GM23338 (cell line): ENCODE measurements at regions not wholly inside any gene's neighbourhood (a gene's known extent, or its start where the extent isn't known, plus 50 kb on each side); places are given as distances from the start of the nearest gene placed in this dataset.

Experiments used
- ATAC-seq: fragments of 200-7000 bp; cut with Tn5 transposase; 3 replicates; pipeline ENCODE4 v1.9.1; 2020
- DNase-seq: peaks from one replicate; pipeline ENCODE4 v3.0.0-alpha.2; 2015; ENCODE audit warnings: low spot score
- H2AFZ ChIP-seq: fragments of 200-600 bp; sonication (generic); 2 replicates; pipeline ENCODE4 v1.8.0; 2016; ENCODE audit warnings: antibody characterized with exemption, mild to moderate bottlenecking, moderate library complexity
- H3F3A ChIP-seq: fragments of 200-600 bp; sonication (generic); replicated peaks from 2 replicates; pipeline ENCODE4 v1.8.0; 2017; ENCODE audit warnings: antibody characterized with exemption, mixed run types, low read depth
- H3K27ac ChIP-seq: fragments of 200-600 bp; sonication (generic); 2 replicates; pipeline ENCODE4 v1.6.1; 2016; ENCODE audit warnings: low read depth
- H3K27me3 ChIP-seq: fragments of 200-600 bp; sonication (generic); 2 replicates; pipeline ENCODE4 v1.8.0; 2016; ENCODE audit warnings: mild to moderate bottlenecking, mixed run types, moderate library complexity; ENCODE audit not compliant: insufficient read depth
- H3K36me3 ChIP-seq: fragments of 200-600 bp; sonication (generic); 2 replicates; pipeline ENCODE4 v1.8.0; 2016; ENCODE audit warnings: mild to moderate bottlenecking; ENCODE audit not compliant: insufficient read depth
- H3K4me1 ChIP-seq: fragments of 200-600 bp; sonication (generic); 2 replicates; pipeline ENCODE4 v1.8.0; 2016; ENCODE audit warnings: mild to moderate bottlenecking, moderate library complexity; ENCODE audit not compliant: insufficient read depth
- H3K4me2 ChIP-seq: fragments of 200-600 bp; sonication (generic); 2 replicates; pipeline ENCODE4 v1.7.1; 2017; ENCODE audit warnings: mixed run types
- H3K4me3 ChIP-seq: fragments of 200-600 bp; sonication (generic); 2 replicates; pipeline ENCODE4 v1.6.1; 2016; ENCODE audit warnings: mixed run types
- H3K79me2 ChIP-seq: fragments of 200-600 bp; sonication (generic); replicated peaks from 2 replicates; pipeline ENCODE4 v1.8.0; 2017; ENCODE audit warnings: mild to moderate bottlenecking; ENCODE audit not compliant: insufficient read depth
- H3K9me2 ChIP-seq: fragments of 200-600 bp; sonication (generic); 2 replicates; pipeline ENCODE4 v1.8.0; 2017; ENCODE audit not compliant: insufficient read depth
- H4K20me1 ChIP-seq: fragments of 200-600 bp; sonication (generic); replicated peaks from 2 replicates; pipeline ENCODE4 v1.8.0; 2017; ENCODE audit warnings: mild to moderate bottlenecking; ENCODE audit not compliant: insufficient read depth
- H3K27ac Mint-ChIP-seq: 2 replicates; pipeline ENCODE4 v1.8.0; 2020; ENCODE audit warnings: inconsistent platforms, mild to moderate bottlenecking, moderate library complexity, mixed read lengths
- H3K27me3 Mint-ChIP-seq: 3 replicates; pipeline ENCODE4 v1.8.0; 2022; ENCODE audit warnings: low read depth, mild to moderate bottlenecking, moderate library complexity, mixed read lengths, inconsistent platforms; ENCODE audit not compliant: insufficient read depth, poor library complexity
- H3K36me3 Mint-ChIP-seq: 3 replicates; pipeline ENCODE4 v1.8.0; 2021; ENCODE audit warnings: low read depth, mild to moderate bottlenecking, inconsistent platforms, moderate library complexity, mixed read lengths
- H3K4me1 Mint-ChIP-seq: 3 replicates; pipeline ENCODE4 v1.8.0; 2020; ENCODE audit warnings: mild to moderate bottlenecking, inconsistent platforms, mixed read lengths
- H3K4me3 Mint-ChIP-seq: 3 replicates; pipeline ENCODE4 v1.8.0; 2021; ENCODE audit warnings: moderate library complexity, mild to moderate bottlenecking, inconsistent platforms, mixed read lengths
- H3K9me3 Mint-ChIP-seq: 3 replicates; pipeline ENCODE4 v1.8.0; 2020; ENCODE audit warnings: moderate library complexity, mild to moderate bottlenecking, inconsistent platforms, mixed read lengths
- CREB1 ChIP-seq: fragments of 250-450 bp; sonication (Bioruptor Pico); IDR thresholded peaks from 2 replicates; pipeline ENCODE4 v1.5.0; 2020; ENCODE audit warnings: low read depth, mild to moderate bottlenecking, moderate library complexity
- CTCF ChIP-seq, 2 experiments: fragments of 200-600 bp in 1 of 2; sonication (generic) in 1 of 2; conservative IDR thresholded peaks; 2 replicates each; pipeline versions ENCODE4 v1.5.1 to v1.6.1; 2016 to 2017; ENCODE audit warnings: antibody characterized with exemption in 2 of 2, low read depth in 2 of 2, mild to moderate bottlenecking in 2 of 2, moderate library complexity in 1 of 2
- EZH2 ChIP-seq: fragments of 200-600 bp; sonication (generic); IDR thresholded peaks from one replicate; pipeline ENCODE4 v1.8.0; 2017; ENCODE audit warnings: antibody characterized with exemption, mild to moderate bottlenecking, low read depth; ENCODE audit not compliant: unreplicated experiment
- JUNB ChIP-seq: IDR thresholded peaks from one replicate; pipeline ENCODE4 v1.6.1; 2016; ENCODE audit warnings: antibody characterized with exemption; ENCODE audit not compliant: unreplicated experiment
- NANOG ChIP-seq: IDR thresholded peaks from 2 replicates; pipeline ENCODE4 v1.6.1; 2016; ENCODE audit warnings: antibody characterized with exemption, borderline replicate concordance
- POLR2AphosphoS5 ChIP-seq: IDR thresholded peaks from 2 replicates; pipeline ENCODE4 v1.6.1; 2016; ENCODE audit warnings: antibody characterized with exemption, low read depth
- STAT1 ChIP-seq: IDR thresholded peaks from one replicate; pipeline ENCODE4 v1.6.1; 2016; ENCODE audit warnings: antibody characterized with exemption; ENCODE audit not compliant: unreplicated experiment
- ZNF114 ChIP-seq: fragments of 250-450 bp; sonication (Bioruptor Pico); IDR thresholded peaks from 2 replicates; pipeline ENCODE4 v1.5.0; 2020; ENCODE audit warnings: mild to moderate bottlenecking, moderate library complexity
- TF ChIP-seq, protein P1 (sequence below): IDR thresholded peaks from 2 replicates; pipeline ENCODE4 v1.6.1; 2016; ENCODE audit warnings: antibody characterized with exemption
- TF ChIP-seq, protein P2 (sequence below): fragments of 250-450 bp; sonication (Bioruptor Pico); IDR thresholded peaks from 2 replicates; pipeline ENCODE4 v1.5.0; 2020; ENCODE audit warnings: mild to moderate bottlenecking, moderate library complexity

DNA sequence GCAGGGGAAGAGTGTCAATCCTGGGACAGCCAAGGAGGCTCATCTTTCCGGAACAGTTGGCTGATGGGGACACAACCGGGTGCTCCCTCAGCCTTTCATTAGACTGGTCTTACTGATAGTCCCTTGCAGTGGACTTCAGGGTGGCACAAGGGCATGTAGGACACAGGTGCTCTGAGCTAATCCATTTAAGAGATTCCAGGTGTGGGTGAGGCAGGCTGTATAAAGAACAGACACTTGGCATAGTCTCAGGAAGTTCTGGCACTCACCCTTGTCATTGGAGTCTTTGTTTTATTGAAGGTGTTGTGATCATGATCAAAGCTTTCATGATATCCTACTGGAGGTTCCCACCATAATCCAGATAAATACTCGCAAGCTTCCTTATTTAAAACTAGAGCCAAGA is 341.6 kb downstream of the EMP1 start:
- DNase-seq (no peak), ATAC-seq (no peak)
- no peaks in the 10 kb centered on the region for H3K9me2 ChIP-seq
- H3K27me3 Mint-ChIP-seq: no peaks in the 10 kb centered on the region
- H3K4me2 ChIP-seq: no peak overlapping the region
- no peak for TF ChIP-seq EZH2
- TF ChIP-seq, protein P1, sequence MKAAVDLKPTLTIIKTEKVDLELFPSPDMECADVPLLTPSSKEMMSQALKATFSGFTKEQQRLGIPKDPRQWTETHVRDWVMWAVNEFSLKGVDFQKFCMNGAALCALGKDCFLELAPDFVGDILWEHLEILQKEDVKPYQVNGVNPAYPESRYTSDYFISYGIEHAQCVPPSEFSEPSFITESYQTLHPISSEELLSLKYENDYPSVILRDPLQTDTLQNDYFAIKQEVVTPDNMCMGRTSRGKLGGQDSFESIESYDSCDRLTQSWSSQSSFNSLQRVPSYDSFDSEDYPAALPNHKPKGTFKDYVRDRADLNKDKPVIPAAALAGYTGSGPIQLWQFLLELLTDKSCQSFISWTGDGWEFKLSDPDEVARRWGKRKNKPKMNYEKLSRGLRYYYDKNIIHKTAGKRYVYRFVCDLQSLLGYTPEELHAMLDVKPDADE: no peak
- TF ChIP-seq POLR2AphosphoS5: no peak
- TF ChIP-seq JUNB: no peak
- no peak for TF ChIP-seq NANOG
- no peak for TF ChIP-seq CTCF (conservative IDR thresholded peaks at IDR 0.05; ENCODE audit: low read depth in 2 of 2)
- TF ChIP-seq STAT1: no peak
- TF ChIP-seq CREB1 (CRISPR knock-in tag): no peak
- TF ChIP-seq ZNF114 (CRISPR knock-in tag): no peak
- TF ChIP-seq, protein P2, sequence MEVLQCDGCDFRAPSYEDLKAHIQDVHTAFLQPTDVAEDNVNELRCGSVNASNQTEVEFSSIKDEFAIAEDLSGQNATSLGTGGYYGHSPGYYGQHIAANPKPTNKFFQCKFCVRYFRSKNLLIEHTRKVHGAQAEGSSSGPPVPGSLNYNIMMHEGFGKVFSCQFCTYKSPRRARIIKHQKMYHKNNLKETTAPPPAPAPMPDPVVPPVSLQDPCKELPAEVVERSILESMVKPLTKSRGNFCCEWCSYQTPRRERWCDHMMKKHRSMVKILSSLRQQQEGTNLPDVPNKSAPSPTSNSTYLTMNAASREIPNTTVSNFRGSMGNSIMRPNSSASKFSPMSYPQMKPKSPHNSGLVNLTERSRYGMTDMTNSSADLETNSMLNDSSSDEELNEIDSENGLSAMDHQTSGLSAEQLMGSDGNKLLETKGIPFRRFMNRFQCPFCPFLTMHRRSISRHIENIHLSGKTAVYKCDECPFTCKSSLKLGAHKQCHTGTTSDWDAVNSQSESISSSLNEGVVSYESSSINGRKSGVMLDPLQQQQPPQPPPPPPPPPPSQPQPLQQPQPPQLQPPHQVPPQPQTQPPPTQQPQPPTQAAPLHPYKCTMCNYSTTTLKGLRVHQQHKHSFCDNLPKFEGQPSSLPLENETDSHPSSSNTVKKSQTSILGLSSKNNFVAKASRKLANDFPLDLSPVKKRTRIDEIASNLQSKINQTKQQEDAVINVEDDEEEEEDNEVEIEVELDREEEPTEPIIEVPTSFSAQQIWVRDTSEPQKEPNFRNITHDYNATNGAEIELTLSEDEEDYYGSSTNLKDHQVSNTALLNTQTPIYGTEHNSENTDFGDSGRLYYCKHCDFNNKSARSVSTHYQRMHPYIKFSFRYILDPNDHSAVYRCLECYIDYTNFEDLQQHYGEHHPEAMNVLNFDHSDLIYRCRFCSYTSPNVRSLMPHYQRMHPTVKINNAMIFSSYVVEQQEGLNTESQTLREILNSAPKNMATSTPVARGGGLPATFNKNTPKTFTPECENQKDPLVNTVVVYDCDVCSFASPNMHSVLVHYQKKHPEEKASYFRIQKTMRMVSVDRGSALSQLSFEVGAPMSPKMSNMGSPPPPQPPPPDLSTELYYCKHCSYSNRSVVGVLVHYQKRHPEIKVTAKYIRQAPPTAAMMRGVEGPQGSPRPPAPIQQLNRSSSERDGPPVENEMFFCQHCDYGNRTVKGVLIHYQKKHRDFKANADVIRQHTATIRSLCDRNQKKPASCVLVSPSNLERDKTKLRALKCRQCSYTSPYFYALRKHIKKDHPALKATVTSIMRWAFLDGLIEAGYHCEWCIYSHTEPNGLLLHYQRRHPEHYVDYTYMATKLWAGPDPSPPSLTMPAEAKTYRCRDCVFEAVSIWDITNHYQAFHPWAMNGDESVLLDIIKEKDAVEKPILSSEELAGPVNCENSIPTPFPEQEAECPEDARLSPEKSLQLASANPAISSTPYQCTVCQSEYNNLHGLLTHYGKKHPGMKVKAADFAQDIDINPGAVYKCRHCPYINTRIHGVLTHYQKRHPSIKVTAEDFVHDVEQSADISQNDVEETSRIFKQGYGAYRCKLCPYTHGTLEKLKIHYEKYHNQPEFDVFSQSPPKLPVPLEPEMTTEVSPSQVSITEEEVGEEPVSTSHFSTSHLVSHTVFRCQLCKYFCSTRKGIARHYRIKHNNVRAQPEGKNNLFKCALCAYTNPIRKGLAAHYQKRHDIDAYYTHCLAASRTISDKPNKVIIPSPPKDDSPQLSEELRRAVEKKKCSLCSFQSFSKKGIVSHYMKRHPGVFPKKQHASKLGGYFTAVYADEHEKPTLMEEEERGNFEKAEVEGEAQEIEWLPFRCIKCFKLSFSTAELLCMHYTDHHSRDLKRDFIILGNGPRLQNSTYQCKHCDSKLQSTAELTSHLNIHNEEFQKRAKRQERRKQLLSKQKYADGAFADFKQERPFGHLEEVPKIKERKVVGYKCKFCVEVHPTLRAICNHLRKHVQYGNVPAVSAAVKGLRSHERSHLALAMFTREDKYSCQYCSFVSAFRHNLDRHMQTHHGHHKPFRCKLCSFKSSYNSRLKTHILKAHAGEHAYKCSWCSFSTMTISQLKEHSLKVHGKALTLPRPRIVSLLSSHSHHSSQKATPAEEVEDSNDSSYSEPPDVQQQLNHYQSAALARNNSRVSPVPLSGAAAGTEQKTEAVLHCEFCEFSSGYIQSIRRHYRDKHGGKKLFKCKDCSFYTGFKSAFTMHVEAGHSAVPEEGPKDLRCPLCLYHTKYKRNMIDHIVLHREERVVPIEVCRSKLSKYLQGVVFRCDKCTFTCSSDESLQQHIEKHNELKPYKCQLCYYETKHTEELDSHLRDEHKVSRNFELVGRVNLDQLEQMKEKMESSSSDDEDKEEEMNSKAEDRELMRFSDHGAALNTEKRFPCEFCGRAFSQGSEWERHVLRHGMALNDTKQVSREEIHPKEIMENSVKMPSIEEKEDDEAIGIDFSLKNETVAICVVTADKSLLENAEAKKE: no peak
- H3K36me3 ChIP-seq: no peaks in the 10 kb centered on the region
- H4K20me1 ChIP-seq: no peaks in the 10 kb centered on the region
- H3K27ac ChIP-seq: no peak overlapping the region
- no peaks in the 10 kb centered on the region for H3K9me3 Mint-ChIP-seq
- H3K4me1 ChIP-seq: peaks cover 10% of the 10 kb centered on the region; the same call in 1 of the 2 replicates
- H3F3A ChIP-seq: no peaks in the 10 kb centered on the region
- no peaks in the 10 kb centered on the region for H3K36me3 Mint-ChIP-seq
- no peak overlapping the region for H3K4me3 ChIP-seq
- H3K27me3 ChIP-seq: no peaks in the 10 kb centered on the region
- no peaks in the 10 kb centered on the region for H3K79me2 ChIP-seq
- no peak overlapping the region for H2AFZ ChIP-seq
- H3K4me1 Mint-ChIP-seq: peaks cover 14% of the 10 kb centered on the region
- H3K27ac Mint-ChIP-seq: no peak overlapping the region
- H3K4me3 Mint-ChIP-seq: no peak overlapping the region
